ENCODE measurements at regions not wholly inside any gene's neighbourhood (a gene's known extent, or its start where the extent isn't known, plus 50 kb on each side); places are given as distances from the start of the nearest gene placed in this dataset.

GRCh38 chr4:14028862-14029261, 401.3 kb upstream of the BOD1L1 start:
- no peak for DNase-seq (ENCODE audit: low read depth, low spot score)

GRCh38 chr4:14035076-14035475, 407.6 kb upstream of the BOD1L1 start:
- DNase-seq (ENCODE audit: low read depth, low spot score), result peak; percentile 56

- DNase-seq (ENCODE audit: low read depth, low spot score), result no peak
These were observed 415.7 kb upstream of the BOD1L1 start for GRCh38 chr4:14043203-14043602.

- no peak for DNase-seq (ENCODE audit: low read depth, low spot score)
These were observed 419.1 kb upstream of the BOD1L1 start for GRCh38 chr4:14046642-14047041.

- no peak for DNase-seq (ENCODE audit: low read depth, low spot score)
These were observed 420.3 kb upstream of the BOD1L1 start for GRCh38 chr4:14047840-14048239.

GRCh38 chr4:14049946-14050345, 422.4 kb upstream of the BOD1L1 start:
- no peak for DNase-seq (ENCODE audit: low read depth, low spot score)

- no peak for DNase-seq (ENCODE audit: low read depth, low spot score)
These were observed 425.8 kb upstream of the BOD1L1 start for GRCh38 chr4:14053291-14053690.

GRCh38 chr4:14054391-14054790, 426.9 kb upstream of the BOD1L1 start:
- DNase-seq (ENCODE audit: low read depth, low spot score), result no peak

GRCh38 chr4:14059006-14059405, 431.5 kb upstream of the BOD1L1 start:
- no peak for DNase-seq (ENCODE audit: low read depth, low spot score)

- no peak for DNase-seq (ENCODE audit: low read depth, low spot score)
These were observed 437.5 kb upstream of the BOD1L1 start for GRCh38 chr4:14064984-14065383.

- DNase-seq (ENCODE audit: low read depth, low spot score), result no peak
These were observed 437.9 kb upstream of the BOD1L1 start for GRCh38 chr4:14065406-14065805.

GRCh38 chr4:14066979-14067378, 439.5 kb upstream of the BOD1L1 start:
- DNase-seq (ENCODE audit: low read depth, low spot score), result no peak

- no peak for DNase-seq (ENCODE audit: low read depth, low spot score)
These were observed 442.4 kb upstream of the BOD1L1 start for GRCh38 chr4:14069886-14070285.

- no peak for DNase-seq (ENCODE audit: low read depth, low spot score)
These were observed 442.9 kb upstream of the BOD1L1 start for GRCh38 chr4:14070289-14070880.

GRCh38 chr4:14072506-14072905, 445.0 kb upstream of the BOD1L1 start:
- no peak for DNase-seq (ENCODE audit: low read depth, low spot score)

GRCh38 chr4:14076776-14077175, 449.3 kb upstream of the BOD1L1 start:
- DNase-seq (ENCODE audit: low read depth, low spot score), result no peak

GRCh38 chr4:14078326-14078725, 450.8 kb upstream of the BOD1L1 start:
- DNase-seq (ENCODE audit: low read depth, low spot score), result no peak

- no peak for DNase-seq (ENCODE audit: low read depth, low spot score)
These were observed 452.1 kb upstream of the BOD1L1 start for GRCh38 chr4:14079601-14080000.

GRCh38 chr4:14083150-14083549, 455.6 kb upstream of the BOD1L1 start:
- no peak for DNase-seq (ENCODE audit: low read depth, low spot score)

GRCh38 chr4:14084598-14084997, 457.1 kb upstream of the BOD1L1 start:
- DNase-seq (ENCODE audit: low read depth, low spot score), result peak; percentile 77

GRCh38 chr4:14087459-14087858, 459.9 kb upstream of the BOD1L1 start:
- no peak for DNase-seq (ENCODE audit: low read depth, low spot score)

- no peak for DNase-seq (ENCODE audit: low read depth, low spot score)
These were observed 460.4 kb upstream of the BOD1L1 start for GRCh38 chr4:14087921-14088320.

- DNase-seq (ENCODE audit: low read depth, low spot score), result no peak
These were observed 464.0 kb upstream of the BOD1L1 start for GRCh38 chr4:14091531-14091930.

- DNase-seq (ENCODE audit: low read depth, low spot score), result no peak
These were observed 464.4 kb upstream of the BOD1L1 start for GRCh38 chr4:14091966-14092365.

Measured in ELF-1 (cell line).